SU-DHL-6 (cell line): ENCODE measurements at regions not wholly inside any gene's neighbourhood (a gene's known extent, or its start where the extent isn't known, plus 50 kb on each side); places are given as distances from the start of the nearest gene placed in this dataset.

Experiments used
- H2AFZ ChIP-seq: fragments of 200-600 bp; sonication (generic); 2 replicates; pipeline ENCODE4 v1.6.1; 2014; ENCODE audit warnings: low read depth, mild to moderate bottlenecking, moderate library complexity, mixed read lengths, antibody characterized with exemption, low read length; ENCODE audit not compliant: severe bottlenecking
- H3F3A ChIP-seq: fragments of 200-600 bp; shearing (Covaris generic); 2 replicates; pipeline ENCODE4 v1.6.0; 2016; ENCODE audit warnings: antibody characterized with exemption, mild to moderate bottlenecking; ENCODE audit not compliant: insufficient read depth
- H3K27ac ChIP-seq: fragments of 200-600 bp; sonication (generic); 2 replicates; pipeline ENCODE4 v1.5.1; 2016; ENCODE audit warnings: low read depth, mild to moderate bottlenecking, low read length, moderate library complexity, mixed read lengths
- H3K27me3 ChIP-seq: fragments of 200-600 bp; sonication (generic), shearing (Covaris generic); 2 replicates; pipeline ENCODE4 v1.6.0; 2014; ENCODE audit warnings: mild to moderate bottlenecking, low read length
- H3K36me3 ChIP-seq: fragments of 200-600 bp; sonication (generic); 2 replicates; pipeline ENCODE4 v1.6.1; 2014; ENCODE audit warnings: mild to moderate bottlenecking, low read length, mixed read lengths
- H3K4me2 ChIP-seq: fragments of 300-600, 200-600 bp; shearing (Covaris generic), sonication (generic); 2 replicates; pipeline ENCODE4 v1.6.0; 2014; ENCODE audit warnings: low read length, low read depth, mild to moderate bottlenecking; ENCODE audit not compliant: poor library complexity, severe bottlenecking
- H3K4me3 ChIP-seq: fragments of 200-600 bp; sonication (generic); 2 replicates; pipeline ENCODE4 v1.5.1; 2014; ENCODE audit warnings: antibody characterized with exemption, low read length, mild to moderate bottlenecking, mixed read lengths; ENCODE audit not compliant: insufficient read depth, poor library complexity, severe bottlenecking
- H3K79me2 ChIP-seq: fragments of 200-600 bp; sonication (generic); 2 replicates; pipeline ENCODE4 v1.6.1; 2014; ENCODE audit warnings: mild to moderate bottlenecking, low read length, moderate library complexity; ENCODE audit not compliant: insufficient read depth
- H3K9ac ChIP-seq: fragments of 200-600 bp; sonication (generic); 2 replicates; pipeline ENCODE4 v1.7.0; 2014; ENCODE audit warnings: mild to moderate bottlenecking, low read length
- H3K9me2 ChIP-seq: fragments of 200-600 bp; sonication (generic); replicated peaks from 2 replicates; pipeline ENCODE4 v1.6.1; 2014; ENCODE audit warnings: low read length; ENCODE audit not compliant: insufficient read depth
- H3K9me3 ChIP-seq: fragments of 200-600 bp; sonication (generic); 2 replicates; pipeline ENCODE4 v1.6.1; 2014; ENCODE audit warnings: low read length, mixed read lengths; ENCODE audit not compliant: insufficient read depth
- H4K20me1 ChIP-seq: fragments of 200-600 bp; sonication (generic); 2 replicates; pipeline ENCODE4 v1.6.1; 2014; ENCODE audit warnings: low read depth, mild to moderate bottlenecking, antibody characterized with exemption, low read length, moderate library complexity, mixed read lengths
- EZH2phosphoT487 ChIP-seq: fragments of 200-600 bp; sonication (generic), shearing (Covaris generic); conservative IDR thresholded peaks from 2 replicates; pipeline ENCODE4 v1.6.1; 2018; ENCODE audit warnings: mild to moderate bottlenecking, antibody characterized with exemption, low read length, moderate library complexity, mixed read lengths
- TF ChIP-seq, protein P1 (sequence below): fragments of 200-600 bp; sonication (generic); IDR thresholded peaks from one replicate; pipeline ENCODE4 v1.5.1; 2017; ENCODE audit warnings: antibody characterized with exemption, mild to moderate bottlenecking, low read length, moderate library complexity; ENCODE audit not compliant: insufficient read depth, poor library complexity, severe bottlenecking

DNA sequence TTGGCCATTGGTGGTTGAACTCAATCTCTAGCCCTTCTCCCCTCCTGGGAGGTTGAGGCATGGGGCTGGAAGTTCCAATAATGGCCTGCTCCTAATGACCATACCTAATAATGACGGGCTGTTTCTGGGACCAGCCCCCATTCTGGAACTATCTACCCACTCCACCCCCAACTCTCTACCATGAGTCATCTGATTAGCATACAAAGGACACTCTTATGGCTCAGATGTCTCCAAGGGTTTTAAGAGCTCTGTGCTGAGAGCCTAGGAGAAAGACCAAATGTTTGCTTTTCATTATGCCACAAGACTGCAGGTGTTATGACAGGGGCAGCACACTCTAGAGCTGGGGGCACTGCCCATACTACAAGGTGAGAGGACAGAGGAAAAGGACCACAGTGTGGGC lies 137.0 kb upstream of the NCKAP5 start:
- no peaks in the 10 kb centered on the region for H3K36me3 ChIP-seq
- no peaks in the 10 kb centered on the region for H3K27me3 ChIP-seq
- no peaks in the 10 kb centered on the region for H3K79me2 ChIP-seq
- H3K4me3 ChIP-seq: no peak overlapping the region
- no peaks in the 10 kb centered on the region for H3K9me2 ChIP-seq
- no peak overlapping the region for H3K9ac ChIP-seq
- no peak overlapping the region for H3K27ac ChIP-seq
- H3F3A ChIP-seq: no peaks in the 10 kb centered on the region
- H3K9me3 ChIP-seq: no peaks in the 10 kb centered on the region
- TF ChIP-seq, protein P1, sequence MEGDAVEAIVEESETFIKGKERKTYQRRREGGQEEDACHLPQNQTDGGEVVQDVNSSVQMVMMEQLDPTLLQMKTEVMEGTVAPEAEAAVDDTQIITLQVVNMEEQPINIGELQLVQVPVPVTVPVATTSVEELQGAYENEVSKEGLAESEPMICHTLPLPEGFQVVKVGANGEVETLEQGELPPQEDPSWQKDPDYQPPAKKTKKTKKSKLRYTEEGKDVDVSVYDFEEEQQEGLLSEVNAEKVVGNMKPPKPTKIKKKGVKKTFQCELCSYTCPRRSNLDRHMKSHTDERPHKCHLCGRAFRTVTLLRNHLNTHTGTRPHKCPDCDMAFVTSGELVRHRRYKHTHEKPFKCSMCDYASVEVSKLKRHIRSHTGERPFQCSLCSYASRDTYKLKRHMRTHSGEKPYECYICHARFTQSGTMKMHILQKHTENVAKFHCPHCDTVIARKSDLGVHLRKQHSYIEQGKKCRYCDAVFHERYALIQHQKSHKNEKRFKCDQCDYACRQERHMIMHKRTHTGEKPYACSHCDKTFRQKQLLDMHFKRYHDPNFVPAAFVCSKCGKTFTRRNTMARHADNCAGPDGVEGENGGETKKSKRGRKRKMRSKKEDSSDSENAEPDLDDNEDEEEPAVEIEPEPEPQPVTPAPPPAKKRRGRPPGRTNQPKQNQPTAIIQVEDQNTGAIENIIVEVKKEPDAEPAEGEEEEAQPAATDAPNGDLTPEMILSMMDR: no peak
- TF ChIP-seq EZH2phosphoT487: no peak
- H2AFZ ChIP-seq: no peak overlapping the region
- H3K4me2 ChIP-seq: no peak overlapping the region
- no peaks in the 10 kb centered on the region for H4K20me1 ChIP-seq

DNA sequence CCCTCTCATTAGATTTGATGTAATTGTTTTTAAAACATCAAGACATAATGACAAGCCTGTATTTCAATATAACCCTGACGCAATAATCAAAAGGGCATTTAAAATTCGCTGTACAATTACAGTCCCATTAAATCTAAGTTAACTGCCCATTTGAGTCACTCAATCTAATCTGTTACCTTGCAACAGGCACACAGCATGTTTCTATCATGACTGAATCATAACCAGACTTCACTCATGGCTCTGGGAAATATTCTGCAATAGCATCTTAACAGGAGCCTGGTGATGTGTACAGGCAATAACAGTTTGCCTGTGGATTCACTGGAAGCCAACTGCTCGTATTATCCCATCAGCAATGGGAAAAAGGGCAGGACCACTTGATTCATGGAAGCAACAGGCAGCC lies 142.3 kb upstream of the NCKAP5 start:
- TF ChIP-seq, protein P1: no peak
- no peak for TF ChIP-seq EZH2phosphoT487
- Histone ChIP-seq H3K9me2 (no peaks in the 10 kb centered on the region), H3F3A (no peaks in the 10 kb centered on the region), H3K27ac (no peak overlapping the region), H3K4me2 (no peak overlapping the region), H3K9me3 (no peaks in the 10 kb centered on the region), H3K27me3 (no peaks in the 10 kb centered on the region), H4K20me1 (no peaks in the 10 kb centered on the region), H3K4me3 (no peak overlapping the region), H3K36me3 (no peaks in the 10 kb centered on the region), H3K79me2 (no peaks in the 10 kb centered on the region), H3K9ac (no peak overlapping the region), H2AFZ (no peak overlapping the region)

DNA sequence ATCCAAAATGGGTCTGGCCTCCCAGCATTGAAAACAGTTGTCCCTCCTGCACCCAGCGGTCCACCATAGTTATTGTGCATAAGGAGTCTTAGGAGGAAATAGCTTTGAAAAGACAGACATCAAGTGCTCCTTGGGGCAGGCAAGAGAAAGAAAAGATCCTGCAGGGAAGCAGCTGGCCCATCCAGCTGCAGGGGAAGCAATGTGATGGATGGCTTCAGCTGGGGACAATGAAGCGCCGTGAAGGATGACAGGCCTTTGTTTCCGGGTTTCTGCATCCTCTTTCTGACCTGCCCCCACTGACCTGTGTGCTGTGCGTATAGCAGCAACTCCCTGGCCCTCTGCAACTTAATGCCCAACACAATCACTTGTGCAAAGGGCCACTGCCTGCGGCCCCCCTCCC lies 142.9 kb upstream of the NCKAP5 start:
- no peaks in the 10 kb centered on the region for H3K79me2 ChIP-seq
- H4K20me1 ChIP-seq: no peaks in the 10 kb centered on the region
- H3K9me2 ChIP-seq: no peaks in the 10 kb centered on the region
- no peak overlapping the region for H2AFZ ChIP-seq
- H3K36me3 ChIP-seq: no peaks in the 10 kb centered on the region
- no peaks in the 10 kb centered on the region for H3F3A ChIP-seq
- no peak overlapping the region for H3K9ac ChIP-seq
- no peak overlapping the region for H3K4me2 ChIP-seq
- no peak overlapping the region for H3K4me3 ChIP-seq
- no peak for TF ChIP-seq EZH2phosphoT487
- TF ChIP-seq, protein P1: no peak
- H3K27me3 ChIP-seq: no peaks in the 10 kb centered on the region
- no peak overlapping the region for H3K27ac ChIP-seq
- H3K9me3 ChIP-seq: no peaks in the 10 kb centered on the region
